GM19452 (cell line): ENCODE measurements at regions not wholly inside any gene's neighbourhood (a gene's known extent, or its start where the extent isn't known, plus 50 kb on each side); places are given as distances from the start of the nearest gene placed in this dataset.
"Not testable (repeated sequence)": the region's sequence is repeated elsewhere in the genome, so short reads cannot be mapped to it uniquely, and the experiment has no call there.

Experiments used
- ATAC-seq: cut with Tn5 transposase; IDR thresholded peaks from one replicate; pipeline ENCODE4 v1.9.1; 2021; ENCODE audit not compliant: unreplicated experiment

GRCh38 chr2:38243186-38243880 is 133.7 kb downstream of the ATL2 start:
- no peak for ATAC-seq

- no peak for ATAC-seq
Observed at GRCh38 chr2:38239452-38239851, 137.6 kb downstream of the ATL2 start.

GRCh38 chr2:38238705-38239104 is 138.4 kb downstream of the ATL2 start:
- ATAC-seq, result not testable (repeated sequence)

DNA sequence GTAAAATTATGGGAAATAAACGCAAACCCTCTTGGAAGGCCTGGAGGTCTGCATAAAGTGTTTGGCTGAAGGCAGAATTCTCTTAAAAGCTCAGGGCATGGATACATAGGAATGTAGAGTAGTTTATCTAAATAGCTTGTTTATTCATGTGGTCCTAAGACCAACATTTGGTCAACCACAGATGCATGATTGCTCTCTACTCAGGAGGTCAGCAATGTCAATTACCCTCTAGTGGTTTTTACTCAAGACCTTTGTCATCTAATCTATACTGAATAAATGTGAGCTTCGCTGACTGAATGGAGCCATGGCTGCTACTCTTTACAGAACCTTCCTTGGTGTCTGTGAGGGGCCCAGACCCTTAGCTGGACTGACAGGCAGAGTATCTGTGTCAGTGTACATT is 139.8 kb downstream of the ATL2 start:
- ATAC-seq, result no peak

DNA sequence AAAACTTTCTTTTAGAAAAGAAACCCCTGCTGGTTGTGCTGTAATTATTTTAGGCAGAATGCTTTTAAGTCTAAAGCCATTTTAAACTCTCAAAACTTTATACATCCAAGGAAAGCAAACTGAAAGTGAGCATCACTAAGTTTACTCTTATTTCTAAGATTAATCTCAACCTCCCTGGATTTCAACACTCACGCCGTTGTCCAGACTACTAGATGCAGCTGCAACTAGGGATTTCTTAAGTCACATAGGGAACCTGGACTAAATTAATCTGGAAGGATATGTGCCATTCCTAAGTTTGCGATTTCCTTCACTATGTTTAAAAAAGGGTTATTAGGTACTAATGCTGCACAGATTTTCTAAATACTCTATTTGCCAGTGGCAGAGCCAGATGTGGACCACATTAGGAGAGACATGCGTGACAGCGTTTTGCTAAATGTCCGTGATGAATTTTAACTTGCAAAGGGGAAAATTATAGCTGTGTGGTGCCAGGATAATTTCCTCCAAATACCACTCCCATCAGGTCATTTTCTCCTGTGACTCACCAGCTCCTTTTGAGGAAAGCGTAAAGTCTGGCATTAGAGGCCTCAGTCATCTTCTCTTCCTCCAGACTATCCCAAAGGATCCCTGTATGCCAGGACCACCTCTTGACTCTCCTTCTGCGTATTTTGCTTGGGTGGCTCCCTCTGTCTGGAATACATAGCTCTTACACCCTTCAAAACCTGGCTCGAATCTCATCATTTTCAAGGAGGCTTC is 143.7 kb downstream of the ATL2 start:
- ATAC-seq, result no peak

DNA sequence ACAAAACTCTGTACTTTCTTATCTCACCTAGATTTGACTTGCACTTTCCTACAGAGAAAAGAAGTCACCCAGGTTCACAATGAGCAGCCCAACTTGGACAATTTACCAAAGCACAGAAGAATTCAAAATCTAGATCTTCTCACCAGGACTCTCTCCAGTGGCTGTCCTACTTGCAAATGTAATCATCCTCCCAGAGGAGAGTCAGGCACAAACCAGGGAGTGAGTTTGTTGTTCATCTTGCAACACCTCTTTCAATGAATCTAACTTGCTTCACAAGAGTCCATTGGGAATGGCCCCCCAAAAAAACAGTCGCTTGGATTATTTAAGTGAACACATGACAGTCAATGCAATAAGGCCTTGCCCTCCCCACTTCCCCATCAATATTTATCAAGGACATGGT is 144.6 kb downstream of the ATL2 start:
- no peak for ATAC-seq

DNA sequence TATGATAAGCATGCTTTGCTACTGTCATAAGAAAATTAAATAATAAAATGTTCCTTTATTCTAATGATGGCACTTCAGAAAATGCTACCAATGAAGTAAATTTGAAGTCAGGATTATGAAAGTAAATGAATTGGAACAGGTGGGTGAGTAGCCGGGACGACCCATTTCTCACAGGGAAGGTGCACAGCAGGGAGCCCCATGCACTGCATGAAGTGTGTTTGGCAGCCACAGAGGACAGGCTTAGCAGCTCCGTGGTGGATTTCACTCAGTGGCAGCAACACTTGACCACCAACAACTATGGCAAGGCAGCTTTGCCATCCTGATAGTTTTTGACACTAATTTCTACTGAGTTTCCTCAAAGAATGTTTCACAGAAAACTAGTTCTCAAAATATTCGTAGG is 146.3 kb downstream of the ATL2 start:
- no peak for ATAC-seq

- ATAC-seq, result no peak
Observed at GRCh38 chr2:38228753-38229152, 148.3 kb downstream of the ATL2 start.

DNA sequence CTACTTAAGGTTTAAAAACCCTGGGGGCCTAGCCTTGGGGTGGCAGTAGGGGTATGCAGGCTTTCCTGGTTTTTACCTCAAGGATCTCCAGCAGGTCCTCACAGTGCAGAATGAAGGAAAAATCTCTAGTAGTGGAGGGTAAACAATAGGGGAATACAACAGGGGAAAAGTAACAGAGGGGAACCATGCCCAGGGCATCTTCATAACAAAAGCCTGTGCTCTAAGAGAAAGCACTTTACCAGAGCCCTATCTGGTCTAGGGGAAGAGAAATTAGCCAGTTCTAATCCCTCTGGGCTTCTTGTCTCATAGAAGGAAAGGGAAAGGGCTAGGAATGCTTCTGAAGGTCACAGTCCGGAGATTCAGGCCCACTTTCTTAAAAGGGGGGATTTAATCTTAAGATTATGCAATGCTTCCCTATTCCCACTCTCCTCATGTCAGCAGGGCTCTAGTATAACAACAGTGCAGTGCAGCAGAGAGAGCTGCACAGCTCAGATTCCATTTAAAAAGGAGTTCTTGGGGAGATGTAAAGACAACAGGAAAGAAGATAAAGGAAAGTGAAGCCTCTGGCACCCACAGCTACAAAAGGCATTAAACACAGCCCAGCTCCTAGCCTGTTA is 149.0 kb upstream of the CYP1B1 start:
- no peak for ATAC-seq

DNA sequence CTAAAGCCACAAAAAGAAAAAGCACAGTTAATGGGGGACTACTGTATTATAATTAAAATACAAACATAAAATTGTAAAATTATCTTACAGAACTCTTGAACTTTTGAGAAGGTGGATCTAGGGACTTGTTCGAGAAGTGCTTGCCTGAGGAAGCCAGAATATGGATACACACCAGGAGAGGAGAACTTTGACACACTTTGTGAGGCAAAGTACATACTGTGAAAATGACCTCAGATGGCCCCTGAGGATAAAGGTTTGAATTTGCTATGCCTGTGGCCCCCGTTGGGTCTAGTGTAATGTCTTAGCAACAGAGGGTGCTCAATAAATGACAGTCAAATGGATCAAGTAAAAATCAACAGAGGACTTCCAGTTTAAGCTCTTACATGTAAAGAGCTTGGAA is 148.2 kb upstream of the CYP1B1 start:
- ATAC-seq, result no peak

GRCh38 chr2:38223256-38223655 is 147.3 kb upstream of the CYP1B1 start:
- ATAC-seq, result no peak

DNA sequence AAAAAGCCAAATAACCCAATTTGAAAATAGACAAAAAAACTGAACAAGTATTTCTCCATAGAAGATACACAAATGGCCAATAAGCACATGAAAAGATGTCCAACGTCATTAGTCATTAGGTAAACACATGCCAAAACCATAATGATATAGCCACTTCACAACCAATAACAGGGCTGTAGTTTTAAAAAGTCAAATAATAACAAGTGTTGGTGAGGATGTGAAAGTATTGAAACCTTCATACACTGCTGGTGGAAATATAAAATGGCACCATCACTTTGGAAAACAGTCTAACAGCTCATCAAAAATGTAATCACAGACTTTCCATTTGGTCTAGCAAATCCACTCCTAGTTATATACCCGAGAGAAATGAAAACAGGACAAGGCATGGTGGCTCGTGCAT is 144.2 kb upstream of the CYP1B1 start:
- ATAC-seq, result no peak

DNA sequence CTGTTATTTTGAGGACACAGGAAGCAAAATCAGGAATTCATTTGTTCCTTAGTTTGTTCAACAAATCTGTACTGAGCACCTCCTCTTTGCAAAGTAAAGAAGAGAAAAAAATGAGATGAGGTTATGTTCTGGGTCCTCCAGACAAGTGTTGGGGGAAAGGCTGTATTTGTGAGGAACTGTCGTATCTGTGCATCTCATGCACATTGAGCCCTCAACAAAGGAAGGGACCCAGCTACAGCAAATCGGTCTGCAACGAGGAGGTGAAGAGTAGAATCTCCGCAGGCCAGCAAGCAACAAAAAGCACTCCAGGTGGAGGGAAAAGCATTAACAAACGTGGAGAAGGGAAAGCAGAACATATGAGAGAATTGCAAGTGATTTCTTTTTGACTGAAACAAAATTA is 143.0 kb upstream of the CYP1B1 start:
- no peak for ATAC-seq

- no peak for ATAC-seq
Observed at GRCh38 chr2:38218591-38218991, 142.6 kb upstream of the CYP1B1 start.

DNA sequence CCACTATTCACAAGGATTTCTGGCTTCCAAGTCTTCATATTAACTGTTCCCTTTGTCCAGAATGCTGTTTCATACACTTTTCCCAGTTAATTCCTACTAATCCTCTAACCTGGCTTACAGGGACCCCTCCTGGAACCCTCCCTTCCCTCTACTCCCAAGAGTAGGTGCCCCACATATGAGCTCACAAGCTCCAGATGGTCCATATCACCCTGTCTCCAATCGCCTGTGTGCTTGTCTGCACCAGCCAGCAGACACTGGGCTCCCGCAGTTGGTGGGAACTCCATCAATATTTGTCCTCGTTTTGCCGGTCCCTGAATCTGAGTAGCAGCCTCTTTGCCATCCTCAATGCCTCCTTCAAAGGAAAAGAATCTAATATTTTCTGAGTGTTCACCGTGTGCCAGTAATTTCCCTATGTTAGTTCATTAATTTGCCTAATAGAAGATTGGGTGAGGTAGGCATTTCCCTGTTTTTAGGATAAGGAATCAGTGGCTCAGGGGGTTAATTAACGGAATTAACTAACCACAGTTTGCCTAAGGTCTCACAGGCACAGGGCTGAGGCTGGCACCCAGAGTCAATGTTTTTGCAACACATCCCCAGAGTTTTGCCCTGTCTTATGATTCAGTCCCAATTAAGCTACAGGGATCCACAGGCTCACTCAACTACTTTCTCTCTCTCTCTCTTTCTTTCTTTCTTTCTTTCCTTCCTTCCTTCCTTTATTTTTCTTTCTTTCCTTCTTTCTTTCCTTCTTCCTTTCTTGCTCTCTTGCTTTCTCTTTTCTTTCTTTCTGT is 141.6 kb upstream of the CYP1B1 start:
- no peak for ATAC-seq

- no peak for ATAC-seq
Observed at GRCh38 chr2:38216886-38217285, 140.9 kb upstream of the CYP1B1 start.

- no peak for ATAC-seq
Observed at GRCh38 chr2:38215993-38216392, 140.0 kb upstream of the CYP1B1 start.

- no peak for ATAC-seq
Observed at GRCh38 chr2:38215522-38215921, 139.6 kb upstream of the CYP1B1 start.

- ATAC-seq, result no peak
Observed at GRCh38 chr2:38214209-38214717, 138.3 kb upstream of the CYP1B1 start.

GRCh38 chr2:38213619-38214167 is 137.7 kb upstream of the CYP1B1 start:
- ATAC-seq, result no peak

DNA sequence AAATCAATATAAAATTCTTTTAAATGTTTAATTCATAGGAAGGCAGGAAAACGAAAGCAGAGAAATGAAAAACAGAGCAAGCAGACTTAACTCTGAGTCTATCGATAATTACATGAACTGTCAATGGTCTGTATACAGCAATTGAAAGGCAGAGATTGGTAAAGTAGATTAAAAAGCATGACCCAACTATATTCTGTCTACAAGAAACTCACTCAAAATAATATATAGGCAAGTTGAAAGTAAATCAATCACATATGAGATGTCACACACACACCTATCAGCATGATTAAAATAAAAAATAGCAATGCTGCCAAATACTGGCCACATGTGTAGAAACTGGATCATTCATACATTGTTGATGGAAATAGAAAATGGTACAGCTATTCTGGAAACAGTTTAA is 136.4 kb upstream of the CYP1B1 start:
- ATAC-seq, result no peak
